GM18519 (cell line): ENCODE measurements at regions not wholly inside any gene's neighbourhood (a gene's known extent, or its start where the extent isn't known, plus 50 kb on each side); places are given as distances from the start of the nearest gene placed in this dataset.
A peak's percentile ranks its signal among the peaks of the same experiment; 100 is the strongest.
"Not testable (repeated sequence)": the region's sequence is repeated elsewhere in the genome, so short reads cannot be mapped to it uniquely, and the experiment has no call there.

Experiments used
- ATAC-seq: cut with Tn5 transposase; IDR thresholded peaks from one replicate; pipeline ENCODE4 v1.9.1; 2021; ENCODE audit warnings: mild to moderate bottlenecking, moderate library complexity; ENCODE audit not compliant: unreplicated experiment, low FRiP score

- no peak for ATAC-seq
Observed at GRCh38 chr11:104781037-104781436, 117.2 kb downstream of the CASP12 start.

DNA sequence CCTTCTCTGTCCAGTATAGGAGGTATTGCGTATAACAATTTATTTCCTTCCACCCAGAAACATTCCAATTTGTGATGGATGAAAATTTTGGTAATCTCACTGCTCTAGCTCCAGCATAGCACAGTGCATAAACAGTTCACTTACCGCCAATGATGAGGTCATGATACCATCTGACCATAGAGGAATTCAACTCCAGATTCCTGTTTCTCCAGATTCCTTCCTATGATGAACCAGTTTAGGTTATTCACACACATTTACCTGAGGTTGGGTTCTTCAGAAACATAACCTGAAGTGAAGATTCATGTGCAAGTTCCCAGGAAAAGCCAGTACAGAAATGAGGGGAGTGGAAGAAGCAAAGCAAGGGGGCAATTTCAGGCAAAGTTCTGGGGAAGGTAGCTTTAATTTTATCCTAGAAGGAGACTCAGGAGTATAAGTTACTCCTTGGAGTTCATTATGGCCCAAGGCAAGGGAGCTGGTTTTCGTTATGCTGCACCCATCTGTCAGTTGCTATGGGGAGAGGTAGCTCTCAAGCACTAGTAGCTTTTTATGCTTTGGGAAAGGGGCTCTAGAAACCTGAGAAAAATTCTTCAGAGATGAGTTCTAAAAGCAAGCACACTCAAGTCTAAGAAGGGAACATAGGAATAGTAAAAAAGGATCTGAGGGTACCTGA is 121.6 kb downstream of the CASP12 start:
- ATAC-seq: no peak

DNA sequence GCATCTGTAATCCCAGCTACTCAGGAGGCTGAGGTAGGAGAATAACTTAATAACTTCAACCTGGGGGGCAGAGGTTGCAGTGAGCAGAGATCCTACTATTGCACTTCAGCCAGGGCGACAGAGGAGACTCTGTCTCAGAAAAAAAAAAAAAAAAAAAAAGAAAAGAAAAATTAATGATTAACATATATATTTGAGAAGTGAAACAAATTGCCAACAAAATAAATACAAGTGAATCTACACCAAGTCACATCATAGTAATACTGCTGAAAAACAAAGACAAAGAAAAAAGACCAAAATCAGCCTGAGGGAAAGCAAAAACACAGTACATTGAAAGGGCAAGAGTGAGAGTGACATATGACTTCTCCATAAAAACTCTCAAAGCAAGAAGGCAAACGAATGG is 123.7 kb downstream of the CASP12 start:
- ATAC-seq: no peak

- ATAC-seq: no peak
Observed at GRCh38 chr11:104772806-104773241, 125.4 kb downstream of the CASP12 start.

- ATAC-seq: no peak
Observed at GRCh38 chr11:104771763-104772162, 126.5 kb downstream of the CASP12 start.

DNA sequence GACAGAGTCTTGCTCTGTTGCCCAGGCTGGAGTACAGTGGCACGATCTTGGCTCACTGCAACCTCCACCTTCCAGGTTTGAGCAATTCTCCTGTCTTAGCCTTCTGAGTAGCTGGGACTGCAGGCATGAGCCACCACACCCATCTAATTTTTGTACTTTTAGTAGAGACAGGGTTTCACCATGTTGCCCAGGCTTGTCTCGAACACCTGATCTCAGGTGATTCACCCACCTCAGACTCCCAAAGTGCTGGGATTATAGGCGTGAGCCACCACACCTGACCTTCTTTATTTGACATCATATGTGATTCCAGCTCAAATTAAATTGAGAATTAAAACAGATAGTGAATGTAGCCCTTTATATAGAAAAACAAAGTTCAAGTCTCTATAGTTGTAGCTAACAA is 127.2 kb downstream of the CASP12 start:
- ATAC-seq: not testable (repeated sequence)

DNA sequence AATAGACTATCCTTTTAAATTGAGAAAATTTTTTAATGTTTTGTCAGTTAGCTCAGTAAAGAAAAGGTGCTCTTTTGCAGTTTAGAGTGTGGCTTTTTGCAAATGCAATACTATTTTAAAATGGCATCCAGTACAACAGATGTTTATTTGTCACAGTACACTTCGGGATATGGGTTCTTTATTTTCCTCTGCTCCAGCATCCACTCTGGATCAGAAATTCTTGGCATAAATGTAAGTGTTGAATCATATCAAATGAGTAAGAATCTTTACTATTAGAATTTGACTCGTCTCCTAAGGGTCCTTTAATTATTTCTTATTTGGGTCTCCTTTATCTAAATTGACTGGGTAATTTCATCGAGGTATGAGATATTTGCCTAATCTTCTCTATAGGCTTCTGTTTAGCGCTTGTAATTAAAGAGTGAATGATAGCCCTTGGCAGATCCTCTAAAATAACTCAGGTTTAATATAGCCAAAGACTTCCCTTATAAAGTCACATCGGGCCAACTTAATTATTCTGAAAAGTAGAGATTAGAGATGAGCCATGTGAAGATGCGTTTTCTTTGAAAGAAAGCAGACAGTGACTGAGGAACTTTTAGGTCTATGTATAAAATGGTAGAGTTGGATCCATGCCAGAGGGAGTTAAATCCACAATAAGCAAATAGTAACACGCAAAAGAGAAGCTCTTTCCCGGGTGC is 132.7 kb downstream of the CASP12 start:
- ATAC-seq: no peak

GRCh38 chr11:104764710-104765045 is 133.6 kb downstream of the CASP12 start:
- ATAC-seq: peak; percentile 21

- ATAC-seq: peak; percentile 63
Observed at GRCh38 chr11:104763930-104764709, 134.1 kb downstream of the CASP12 start.

DNA sequence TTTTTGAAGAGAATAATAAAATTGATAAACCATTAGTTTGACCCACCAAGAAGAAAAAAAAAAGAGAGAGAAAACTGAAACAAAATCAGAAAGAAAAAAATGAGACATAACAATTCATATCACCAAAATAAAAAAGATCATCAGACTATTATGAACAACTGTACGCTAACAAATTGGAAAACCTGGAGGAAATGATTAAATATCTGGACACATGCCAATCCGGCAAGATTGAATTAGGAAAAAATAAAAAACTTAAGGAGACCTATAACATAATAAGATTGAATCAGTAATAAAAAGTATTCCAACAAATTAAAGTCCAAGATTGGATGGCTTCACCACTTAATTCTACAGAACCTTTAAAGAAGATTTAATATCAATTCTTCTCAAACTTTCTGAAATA is 136.7 kb downstream of the CASP12 start:
- no peak for ATAC-seq

GRCh38 chr11:104759464-104759863 is 138.8 kb downstream of the CASP12 start:
- ATAC-seq: no peak

DNA sequence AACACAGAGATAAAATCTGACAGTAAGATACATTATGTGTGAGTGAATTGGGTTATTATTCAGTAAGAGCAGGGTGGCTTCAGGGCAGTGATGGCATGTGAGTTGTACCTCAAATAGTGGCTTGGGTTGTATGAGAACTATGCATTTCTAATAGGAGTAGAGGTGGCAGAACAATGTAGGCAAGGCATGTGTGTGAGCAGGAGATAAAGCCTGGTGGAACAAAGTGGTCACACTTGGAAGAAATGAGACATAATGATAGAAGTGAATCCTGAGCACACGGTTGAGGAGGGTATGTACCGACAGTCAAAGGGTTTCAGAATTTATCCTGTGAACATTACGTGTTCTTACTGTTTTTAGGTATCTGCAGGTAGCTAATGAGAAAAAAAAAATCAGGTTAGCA is 159.3 kb downstream of the CASP12 start:
- ATAC-seq: no peak

DNA sequence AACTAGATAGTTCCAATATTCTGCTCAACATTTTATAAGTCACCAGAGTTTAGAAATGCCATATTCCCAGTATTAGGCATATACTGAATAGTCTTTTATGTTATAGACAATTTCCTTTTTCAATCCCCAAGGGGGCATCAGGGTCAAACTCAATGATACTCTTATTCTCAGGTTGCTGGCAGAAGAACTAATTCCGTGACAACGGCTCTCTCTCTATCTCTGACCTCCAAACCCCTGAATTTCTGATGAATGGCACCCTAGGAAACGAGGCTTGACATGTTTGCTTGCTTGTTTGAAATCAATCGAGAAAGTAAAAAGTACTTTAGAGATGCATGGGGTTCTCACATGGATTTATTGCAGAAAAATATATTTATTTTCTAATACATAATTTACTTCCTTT is 160.1 kb downstream of the CASP12 start:
- no peak for ATAC-seq

DNA sequence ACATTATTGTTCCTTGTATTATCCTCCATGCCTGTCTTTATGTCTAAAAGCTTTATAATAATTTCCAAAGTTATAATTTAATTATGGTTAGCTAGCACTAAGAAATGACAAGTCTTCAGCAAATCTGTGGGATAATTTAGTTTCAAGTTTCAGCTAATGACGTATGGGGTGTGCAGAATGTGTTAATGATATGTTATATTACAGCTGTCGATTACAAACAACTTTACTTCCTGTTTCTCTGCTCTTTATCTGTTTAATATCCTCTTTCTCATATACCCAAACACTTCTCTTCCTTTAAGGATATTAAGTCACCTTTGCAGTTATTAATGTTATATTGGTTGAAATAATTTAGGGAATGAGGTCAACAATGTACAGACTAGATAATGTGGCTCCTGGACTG is 161.8 kb downstream of the CASP12 start:
- ATAC-seq: no peak

- ATAC-seq: no peak
Observed at GRCh38 chr11:104734998-104735397, 163.3 kb downstream of the CASP12 start.

GRCh38 chr11:104731890-104732289 is 166.4 kb downstream of the CASP12 start:
- no peak for ATAC-seq

DNA sequence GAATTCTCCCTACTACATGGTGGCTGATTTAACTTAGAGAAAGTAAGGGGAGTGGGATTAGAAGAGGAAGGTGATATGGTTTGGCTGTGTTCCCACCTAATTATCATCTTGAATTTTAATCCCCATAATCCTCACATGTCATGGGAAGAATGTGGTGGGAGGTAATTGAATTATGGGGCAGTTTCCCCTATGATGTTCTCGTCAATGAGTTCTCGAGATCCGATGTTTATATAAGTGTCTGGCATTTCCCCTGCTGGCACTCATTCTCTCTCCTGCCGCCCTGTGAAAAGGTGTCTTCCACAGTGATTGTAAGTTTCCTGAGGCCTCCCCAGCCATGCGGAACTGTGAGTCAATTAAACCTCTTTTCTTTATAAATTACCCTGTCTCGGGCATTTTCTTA is 169.3 kb downstream of the CASP12 start:
- ATAC-seq: no peak

GRCh38 chr11:104727768-104728167 is 170.5 kb downstream of the CASP12 start:
- no peak for ATAC-seq

DNA sequence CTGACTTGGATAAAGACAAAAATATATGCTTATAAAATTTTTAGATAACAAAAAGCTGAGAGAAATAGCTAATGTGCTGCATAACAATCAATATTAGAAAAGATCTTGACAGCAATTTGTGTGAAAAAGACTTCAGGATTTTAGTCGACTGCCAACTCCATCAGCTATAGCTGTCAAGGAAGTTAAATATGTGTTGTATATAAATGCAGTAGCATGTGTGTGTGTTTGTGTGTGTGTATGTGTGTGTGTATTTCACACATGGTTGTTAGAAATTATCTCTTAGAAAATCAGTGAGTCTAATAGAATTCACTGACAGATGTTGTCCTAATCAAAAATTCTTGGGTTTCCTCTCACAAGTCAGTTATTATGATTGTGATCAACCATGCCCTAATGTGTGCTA is 171.2 kb downstream of the CASP12 start:
- no peak for ATAC-seq

- no peak for ATAC-seq
Observed at GRCh38 chr11:104725796-104726408, 172.4 kb downstream of the CASP12 start.

- ATAC-seq: no peak
Observed at GRCh38 chr11:104713401-104713800, 184.9 kb downstream of the CASP12 start.
